Endometrium (tissue), 2 donors: ENCODE measurements at regions not wholly inside any gene's neighbourhood (a gene's known extent, or its start where the extent isn't known, plus 50 kb on each side); places are given as distances from the start of the nearest gene placed in this dataset.

ENCODE experiments used
- FAIRE-seq: peaks from 2 replicates; lab custom pipeline; 2012; peaks lifted over from hg19 to GRCh38; lab: Jason Lieb, UNC
- donor health status: control.
- donor health status: control.

- no peak for FAIRE-seq
Observed at GRCh38 chr20:11214256-11214840, 540.5 kb upstream of the JAG1 start.

GRCh38 chr20:11216451-11217314 is 542.9 kb upstream of the JAG1 start:
- no peak for FAIRE-seq

- FAIRE-seq: no peak
Observed at GRCh38 chr20:11217326-11218172, 543.8 kb upstream of the JAG1 start.

- no peak for FAIRE-seq
Observed at GRCh38 chr20:11218173-11218680, 544.4 kb upstream of the JAG1 start.

GRCh38 chr20:11219192-11219591 is 545.4 kb upstream of the JAG1 start:
- FAIRE-seq: no peak

GRCh38 chr20:11221046-11221445 is 547.2 kb upstream of the JAG1 start:
- no peak for FAIRE-seq

GRCh38 chr20:11222243-11222642 is 548.4 kb upstream of the JAG1 start:
- FAIRE-seq: no peak

- no peak for FAIRE-seq
Observed at GRCh38 chr20:11227602-11228001, 553.8 kb upstream of the JAG1 start.

GRCh38 chr20:11229772-11230171 is 556.0 kb upstream of the JAG1 start:
- no peak for FAIRE-seq

GRCh38 chr20:11230999-11231398 is 557.2 kb upstream of the JAG1 start:
- no peak for FAIRE-seq

- no peak for FAIRE-seq
Observed at GRCh38 chr20:11231742-11232648, 558.2 kb upstream of the JAG1 start.

- no peak for FAIRE-seq
Observed at GRCh38 chr20:11232896-11233295, 559.1 kb upstream of the JAG1 start.

GRCh38 chr20:11234181-11234580 is 560.4 kb upstream of the JAG1 start:
- no peak for FAIRE-seq

GRCh38 chr20:11234608-11235007 is 560.8 kb upstream of the JAG1 start:
- FAIRE-seq: no peak

- no peak for FAIRE-seq
Observed at GRCh38 chr20:11235058-11235457, 561.3 kb upstream of the JAG1 start.

GRCh38 chr20:11242320-11242719 is 568.5 kb upstream of the JAG1 start:
- FAIRE-seq: no peak

GRCh38 chr20:11245431-11245830 is 571.6 kb upstream of the JAG1 start:
- FAIRE-seq: no peak

GRCh38 chr20:11246251-11246775 is 572.5 kb upstream of the JAG1 start:
- no peak for FAIRE-seq

GRCh38 chr20:11247046-11248010 is 573.5 kb upstream of the JAG1 start:
- no peak for FAIRE-seq

- no peak for FAIRE-seq
Observed at GRCh38 chr20:11248011-11248409, 574.2 kb upstream of the JAG1 start.
